ENCODE measurements at regions not wholly inside any gene's neighbourhood (a gene's known extent, or its start where the extent isn't known, plus 50 kb on each side); places are given as distances from the start of the nearest gene placed in this dataset.

GRCh38 chr12:19940267-19940666 lies 428.1 kb upstream of the PDE3A start:
- H4K20me1 ChIP-seq (replicated peaks; ENCODE audit: control insufficient read depth, insufficient read depth, low read length) = no peaks in the 10 kb centered on the region
- ChIA-PET CTCF (ENCODE audit: low intra/inter-chr PET ratio) (no interaction called here), POLR2A (no interaction called here)
- no peak for ATAC-seq
- H3K4me2 ChIP-seq (ENCODE audit: insufficient read depth, low read length) = no peak overlapping the region
- no peak for DNase-seq (ENCODE audit: extremely low read depth in 1 of 4, low spot score in 3 of 4)
- 0% methylated on average over 4 of the region's 4 CpGs for WGBS (ENCODE audit: insufficient coverage, low coverage, missing lambda C conversion rate)
- H3K9me3 ChIP-seq (replicated peaks; ENCODE audit: control insufficient read depth, insufficient read depth, low read depth, low read length) = no peaks in the 10 kb centered on the region
- no peaks in the 10 kb centered on the region for H3K79me2 ChIP-seq (ENCODE audit: control insufficient read depth, insufficient read depth, low read length)
- TF ChIP-seq JUNB (CRISPR knock-in tag; conservative IDR thresholded peaks at IDR 0.05) (no peak), ILF3 (IDR thresholded peaks at IDR 0.05; ENCODE audit: borderline replicate concordance) (no peak), ATF6 (CRISPR knock-in tag; IDR thresholded peaks at IDR 0.05) (no peak), ELF4 (CRISPR knock-in tag; IDR thresholded peaks at IDR 0.05) (no peak), CHD4 (IDR thresholded peaks at IDR 0.05; ENCODE audit: insufficient read depth, insufficient replicate concordance, low read depth, low read length, poor library complexity, severe bottlenecking) (no peak), ZFP30 (CRISPR knock-in tag; IDR thresholded peaks at IDR 0.05; ENCODE audit: borderline replicate concordance) (no peak), ZNF124 (CRISPR knock-in tag; IDR thresholded peaks at IDR 0.05) (no peak), KAT2B (IDR thresholded peaks at IDR 0.05; ENCODE audit: low read depth, low read length) (no peak), STAT5A (IDR thresholded peaks at IDR 0.05; ENCODE audit: borderline replicate concordance, low read length) (no peak), EP400 (IDR thresholded peaks at IDR 0.05) (no peak), ETV1 (tag; conservative IDR thresholded peaks at IDR 0.05; ENCODE audit: low read depth) (no peak), FOXJ2 (tag; IDR thresholded peaks at IDR 0.05) (no peak), HES1 (IDR thresholded peaks at IDR 0.05; ENCODE audit: low read depth) (no peak)
- H3K4me1 ChIP-seq (replicated peaks in 1 of 2; ENCODE audit: control insufficient read depth in 2 of 2, insufficient read depth in 2 of 2, low read length in 2 of 2) = no peaks in the 10 kb centered on the region
- H3K4me3 ChIP-seq = no peak overlapping the region
- no peak for FAIRE-seq
- no peak overlapping the region for H2AFZ ChIP-seq (ENCODE audit: low read depth, low read length)
- in situ Hi-C loops (cut with MboI) (no loop called here), intact Hi-C loops (cut with micrococcal nuclease) (no loop called here)
- no peaks in the 10 kb centered on the region for H3K27me3 ChIP-seq (ENCODE audit: control insufficient read depth in 2 of 2, insufficient read depth in 2 of 2, low read length in 2 of 2)
- no peak overlapping the region for H3K9ac ChIP-seq (ENCODE audit: insufficient read depth in 1 of 2, low read depth in 2 of 2, low read length in 2 of 2)
- H3K27ac ChIP-seq (ENCODE audit: extremely low read depth, low read depth, low read length) = no peak overlapping the region
- no peaks in the 10 kb centered on the region for H3K9me1 ChIP-seq (ENCODE audit: control insufficient read depth, insufficient read depth, low read length)
- BruUV-seq (replicated peaks) = no TSS peak
- no peaks in the 10 kb centered on the region for H3K36me3 ChIP-seq (ENCODE audit: control insufficient read depth, insufficient read depth, low read length)

All from K562 (cell line).